Chondrocyte (in vitro differentiated cells): ENCODE measurements at regions not wholly inside any gene's neighbourhood (a gene's known extent, or its start where the extent isn't known, plus 50 kb on each side); places are given as distances from the start of the nearest gene placed in this dataset.

Experiments used
- DNase-seq: peaks from one replicate; pipeline ENCODE4 v3.0.0; 2021; ENCODE audit warnings: mixed read lengths, low spot score
- H3K27ac Mint-ChIP-seq: one replicate; pipeline ENCODE4 v1.8.0; 2021; ENCODE audit warnings: mild to moderate bottlenecking, moderate library complexity, mixed read lengths; ENCODE audit not compliant: unreplicated experiment
- H3K27me3 Mint-ChIP-seq: 2 replicates; pipeline ENCODE4 v1.8.0; 2021; ENCODE audit warnings: low read depth, mixed read lengths
- H3K36me3 Mint-ChIP-seq: 2 replicates; pipeline ENCODE4 v1.8.0; 2021; ENCODE audit warnings: low read depth, mixed read lengths
- H3K4me1 Mint-ChIP-seq: 2 replicates; pipeline ENCODE4 v1.8.0; 2021; ENCODE audit warnings: low read depth, mild to moderate bottlenecking, mixed read lengths
- H3K4me3 Mint-ChIP-seq: one replicate; pipeline ENCODE4 v1.8.0; 2021; ENCODE audit warnings: mild to moderate bottlenecking, moderate library complexity, mixed read lengths; ENCODE audit not compliant: unreplicated experiment
- H3K9me3 Mint-ChIP-seq: 2 replicates; pipeline ENCODE4 v1.8.0; 2021; ENCODE audit warnings: low read depth, mixed read lengths
- TF ChIP-seq, protein P1 (sequence below): fragments of 200-600 bp; sonication (generic); IDR thresholded peaks from 2 replicates; pipeline ENCODE4 v1.5.0; 2021; ENCODE audit warnings: antibody characterized with exemption, mild to moderate bottlenecking, moderate library complexity

DNA sequence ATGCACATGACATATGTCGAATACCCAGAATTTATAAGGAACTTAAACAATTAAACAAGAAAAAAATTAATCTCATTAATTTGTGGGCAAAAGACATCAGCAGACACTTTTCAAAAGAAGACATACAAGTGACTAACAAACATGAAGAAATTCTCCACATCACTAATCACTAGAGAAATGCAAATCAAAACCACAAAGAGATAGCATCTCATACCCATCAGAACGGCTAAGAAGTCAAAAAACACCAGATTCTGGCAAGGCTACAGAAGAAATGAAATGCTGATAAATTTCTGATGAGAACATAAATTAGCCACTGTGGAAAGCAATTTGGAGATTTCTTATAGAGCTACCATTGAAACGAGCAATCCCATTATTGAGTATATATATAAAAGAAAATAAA lies 210.6 kb upstream of the LUZP2 start:
- no peak overlapping the region for H3K4me3 Mint-ChIP-seq
- no peak for DNase-seq
- peaks cover 34% of the 10 kb centered on the region for H3K9me3 Mint-ChIP-seq

DNA sequence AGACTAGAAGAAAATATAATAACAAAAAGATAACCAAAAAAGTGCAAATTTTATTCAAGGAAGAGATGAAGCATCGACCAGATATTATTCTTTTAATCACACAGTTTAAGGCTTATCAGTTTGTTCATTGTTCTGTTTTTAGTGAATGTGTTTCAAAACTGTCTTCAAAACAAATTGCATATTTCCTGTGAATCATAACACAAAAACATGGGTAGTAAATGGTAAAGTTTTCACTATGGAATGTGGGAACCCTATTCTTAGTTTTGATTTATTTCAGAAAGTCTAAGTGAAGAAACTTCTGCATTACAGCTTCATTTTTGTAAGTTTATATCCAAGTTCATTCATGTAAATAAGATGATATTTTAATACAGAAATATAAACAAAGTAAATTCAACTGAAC lies 207.6 kb upstream of the LUZP2 start:
- H3K36me3 Mint-ChIP-seq: peaks cover 5% of the 10 kb centered on the region
- H3K4me1 Mint-ChIP-seq: no peaks in the 10 kb centered on the region
- TF ChIP-seq, protein P1, sequence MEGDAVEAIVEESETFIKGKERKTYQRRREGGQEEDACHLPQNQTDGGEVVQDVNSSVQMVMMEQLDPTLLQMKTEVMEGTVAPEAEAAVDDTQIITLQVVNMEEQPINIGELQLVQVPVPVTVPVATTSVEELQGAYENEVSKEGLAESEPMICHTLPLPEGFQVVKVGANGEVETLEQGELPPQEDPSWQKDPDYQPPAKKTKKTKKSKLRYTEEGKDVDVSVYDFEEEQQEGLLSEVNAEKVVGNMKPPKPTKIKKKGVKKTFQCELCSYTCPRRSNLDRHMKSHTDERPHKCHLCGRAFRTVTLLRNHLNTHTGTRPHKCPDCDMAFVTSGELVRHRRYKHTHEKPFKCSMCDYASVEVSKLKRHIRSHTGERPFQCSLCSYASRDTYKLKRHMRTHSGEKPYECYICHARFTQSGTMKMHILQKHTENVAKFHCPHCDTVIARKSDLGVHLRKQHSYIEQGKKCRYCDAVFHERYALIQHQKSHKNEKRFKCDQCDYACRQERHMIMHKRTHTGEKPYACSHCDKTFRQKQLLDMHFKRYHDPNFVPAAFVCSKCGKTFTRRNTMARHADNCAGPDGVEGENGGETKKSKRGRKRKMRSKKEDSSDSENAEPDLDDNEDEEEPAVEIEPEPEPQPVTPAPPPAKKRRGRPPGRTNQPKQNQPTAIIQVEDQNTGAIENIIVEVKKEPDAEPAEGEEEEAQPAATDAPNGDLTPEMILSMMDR: no peak
- H3K4me3 Mint-ChIP-seq: no peak overlapping the region
- peaks cover 15% of the 10 kb centered on the region for H3K9me3 Mint-ChIP-seq
- no peaks in the 10 kb centered on the region for H3K27me3 Mint-ChIP-seq
- no peak overlapping the region for H3K27ac Mint-ChIP-seq
- no peak for DNase-seq

More for the DNA sequence above, 210.6 kb upstream of the LUZP2 start:
- no peak overlapping the region for H3K27ac Mint-ChIP-seq
- H3K36me3 Mint-ChIP-seq: peaks cover 11% of the 10 kb centered on the region
- no peaks in the 10 kb centered on the region for H3K4me1 Mint-ChIP-seq
- TF ChIP-seq, protein P1: no peak
- no peaks in the 10 kb centered on the region for H3K27me3 Mint-ChIP-seq

DNA sequence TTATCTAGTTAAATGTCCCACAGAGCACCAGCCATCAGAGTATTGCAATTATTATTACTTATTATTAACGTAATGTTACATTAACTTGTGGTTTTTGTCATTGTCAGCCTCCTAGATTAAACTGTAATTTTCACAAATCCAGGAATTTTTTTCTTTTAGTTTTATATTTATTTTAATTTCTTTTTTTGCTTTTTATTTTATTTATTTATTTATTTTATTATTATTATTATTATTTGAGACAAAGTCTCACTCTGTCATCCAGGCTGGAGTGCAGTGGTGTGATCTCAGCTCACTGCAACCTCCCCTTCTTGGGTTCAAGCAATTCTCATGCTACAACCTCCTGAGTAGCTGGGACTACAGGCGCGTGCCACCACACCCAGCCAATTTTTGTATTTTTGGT lies 202.9 kb upstream of the LUZP2 start:
- Mint-ChIP-seq H3K27me3 (no peaks in the 10 kb centered on the region), H3K36me3 (peaks cover 3% of the 10 kb centered on the region), H3K4me3 (no peak overlapping the region), H3K4me1 (peaks cover 3% of the 10 kb centered on the region), H3K27ac (no peak overlapping the region), H3K9me3 (peaks cover 10% of the 10 kb centered on the region)
- DNase-seq: no peak
- TF ChIP-seq, protein P1: no peak

DNA sequence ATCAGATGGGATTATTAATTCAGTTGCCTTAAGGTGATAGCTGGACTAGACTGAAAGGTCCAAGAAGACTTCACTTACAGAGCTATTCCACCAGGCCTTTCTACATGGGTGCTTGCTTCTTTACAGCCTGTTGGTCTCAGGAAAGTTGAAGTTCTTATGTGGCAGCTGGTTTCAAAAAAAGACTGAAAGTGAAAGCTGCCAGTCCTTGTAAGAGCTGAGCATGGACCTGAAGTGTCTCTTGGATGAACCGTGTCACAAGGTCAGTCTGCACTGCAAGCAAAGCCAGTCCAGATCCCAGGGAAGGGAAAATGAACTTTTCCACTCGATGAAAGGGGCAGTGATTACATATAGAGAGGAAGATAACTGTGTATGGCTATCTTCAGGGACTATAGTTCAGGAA lies 201.5 kb upstream of the LUZP2 start:
- Mint-ChIP-seq H3K27me3 (no peaks in the 10 kb centered on the region), H3K9me3 (peaks cover 6% of the 10 kb centered on the region), H3K27ac (no peak overlapping the region), H3K4me3 (no peak overlapping the region), H3K36me3 (peaks cover 3% of the 10 kb centered on the region), H3K4me1 (peaks cover 3% of the 10 kb centered on the region)
- TF ChIP-seq, protein P1: no peak
- no peak for DNase-seq

DNA sequence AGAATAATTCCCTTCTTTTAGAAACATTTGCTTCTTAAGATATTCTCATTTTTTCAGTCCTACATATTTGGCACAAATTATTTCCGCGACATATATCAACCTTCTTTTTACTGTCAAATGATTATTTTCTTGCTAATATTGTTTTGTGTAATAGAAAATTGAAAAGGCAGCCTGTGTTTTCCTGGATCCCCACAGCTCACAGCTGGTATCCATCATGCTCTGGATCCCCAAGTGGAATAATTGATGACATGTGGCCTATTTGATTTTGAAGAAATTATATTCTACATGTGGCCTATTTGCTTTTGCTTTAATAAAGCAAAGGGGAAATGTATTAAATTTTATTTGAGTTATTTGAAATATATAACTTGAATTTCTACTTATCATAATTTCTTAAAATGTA lies 199.4 kb upstream of the LUZP2 start:
- H3K4me3 Mint-ChIP-seq: no peak overlapping the region
- TF ChIP-seq, protein P1: no peak
- H3K4me1 Mint-ChIP-seq: peaks cover 3% of the 10 kb centered on the region
- no peaks in the 10 kb centered on the region for H3K27me3 Mint-ChIP-seq
- H3K36me3 Mint-ChIP-seq: no peaks in the 10 kb centered on the region
- no peaks in the 10 kb centered on the region for H3K9me3 Mint-ChIP-seq
- no peak for DNase-seq
- H3K27ac Mint-ChIP-seq: no peak overlapping the region
